ENCODE measurements at regions not wholly inside any gene's neighbourhood (a gene's known extent, or its start where the extent isn't known, plus 50 kb on each side); places are given as distances from the start of the nearest gene placed in this dataset.
"Not testable (repeated sequence)": the region's sequence is repeated elsewhere in the genome, so short reads cannot be mapped to it uniquely, and the experiment has no call there.

DNA sequence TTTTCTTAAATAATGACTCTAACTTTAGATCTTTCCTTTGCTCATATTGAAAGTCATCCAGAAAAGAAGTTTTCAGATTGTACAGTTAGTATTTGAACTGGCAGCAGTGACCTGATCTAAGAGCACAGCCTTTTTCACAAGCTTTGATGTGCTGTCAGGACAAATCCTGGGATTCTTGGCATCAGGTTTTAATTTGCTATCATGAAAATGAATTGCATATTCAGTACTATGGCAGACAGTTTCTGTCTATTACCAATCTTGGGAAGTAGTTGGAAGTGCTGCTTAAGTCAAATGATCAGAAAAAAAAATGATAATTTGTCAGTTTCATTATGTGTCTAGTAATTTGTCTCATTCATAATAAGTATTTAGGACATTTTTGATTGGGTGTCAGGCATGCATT, 925.6 kb upstream of the ARRDC3 start:
- no peak overlapping the region for H3K27ac ChIP-seq
- intact Hi-C loops (cut with DNase I), result no loop called here
- no peaks in the 10 kb centered on the region for H3K4me1 ChIP-seq
- no peaks in the 10 kb centered on the region for H3K36me3 ChIP-seq
- H3K27me3 ChIP-seq, result no peaks in the 10 kb centered on the region
- no peaks in the 10 kb centered on the region for H3K9me3 ChIP-seq
- H3K4me3 ChIP-seq (replicated peaks in 1 of 3), result no peak overlapping the region
- no peak for TF ChIP-seq POLR2A (IDR thresholded peaks at IDR 0.05)
- TF ChIP-seq, protein P1, sequence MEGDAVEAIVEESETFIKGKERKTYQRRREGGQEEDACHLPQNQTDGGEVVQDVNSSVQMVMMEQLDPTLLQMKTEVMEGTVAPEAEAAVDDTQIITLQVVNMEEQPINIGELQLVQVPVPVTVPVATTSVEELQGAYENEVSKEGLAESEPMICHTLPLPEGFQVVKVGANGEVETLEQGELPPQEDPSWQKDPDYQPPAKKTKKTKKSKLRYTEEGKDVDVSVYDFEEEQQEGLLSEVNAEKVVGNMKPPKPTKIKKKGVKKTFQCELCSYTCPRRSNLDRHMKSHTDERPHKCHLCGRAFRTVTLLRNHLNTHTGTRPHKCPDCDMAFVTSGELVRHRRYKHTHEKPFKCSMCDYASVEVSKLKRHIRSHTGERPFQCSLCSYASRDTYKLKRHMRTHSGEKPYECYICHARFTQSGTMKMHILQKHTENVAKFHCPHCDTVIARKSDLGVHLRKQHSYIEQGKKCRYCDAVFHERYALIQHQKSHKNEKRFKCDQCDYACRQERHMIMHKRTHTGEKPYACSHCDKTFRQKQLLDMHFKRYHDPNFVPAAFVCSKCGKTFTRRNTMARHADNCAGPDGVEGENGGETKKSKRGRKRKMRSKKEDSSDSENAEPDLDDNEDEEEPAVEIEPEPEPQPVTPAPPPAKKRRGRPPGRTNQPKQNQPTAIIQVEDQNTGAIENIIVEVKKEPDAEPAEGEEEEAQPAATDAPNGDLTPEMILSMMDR (IDR thresholded peaks at IDR 0.05), result no peak
- no peak for DNase-seq

DNA sequence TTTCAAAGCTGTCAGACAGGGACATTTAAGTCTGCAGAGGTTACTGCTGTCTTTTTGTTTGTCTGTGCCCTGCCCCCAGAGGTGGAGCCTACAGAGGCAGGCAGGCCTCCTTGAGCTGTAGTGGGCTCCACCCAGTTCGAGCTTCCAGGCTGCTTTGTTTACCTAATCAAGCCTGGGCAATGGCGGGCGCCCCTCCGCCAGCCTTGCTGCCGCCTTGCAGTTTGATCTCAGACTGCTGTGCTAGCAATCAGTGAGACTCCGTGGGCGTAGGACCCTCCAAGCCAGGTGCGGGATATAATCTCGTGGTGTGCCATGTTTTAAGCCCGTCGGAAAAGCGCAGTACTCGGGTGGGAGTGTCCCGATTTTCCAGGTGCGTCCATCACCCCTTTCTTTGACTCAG, 919.2 kb upstream of the ARRDC3 start:
- H3K27me3 ChIP-seq; H3K27ac ChIP-seq; H3K4me1 ChIP-seq; H3K9me3 ChIP-seq; H3K36me3 ChIP-seq; H3K4me3 ChIP-seq (replicated peaks in 1 of 3); DNase-seq; intact Hi-C loops (cut with DNase I): not testable (repeated sequence)
- WGBS, 2 donors, result 97 to 98% methylated on average over 14 of the region's 15 CpGs

DNA sequence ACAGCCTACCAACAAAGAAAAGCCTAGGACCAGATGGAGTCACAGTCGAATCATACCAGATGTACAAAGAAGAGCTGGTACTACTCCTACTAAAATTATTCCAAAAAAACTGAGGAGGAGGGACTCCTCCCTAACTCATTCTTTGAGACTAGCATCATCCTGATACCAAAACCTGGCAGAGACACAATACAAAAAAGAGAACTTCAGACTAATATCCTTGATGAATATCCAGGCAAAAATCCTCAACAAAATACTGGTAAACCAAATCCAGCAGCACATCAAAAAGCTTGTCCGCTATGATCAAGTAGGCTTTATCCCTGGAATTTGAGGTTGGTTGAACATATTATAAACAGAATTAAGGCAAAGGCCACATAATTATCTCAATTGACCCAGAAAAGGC, 900.4 kb upstream of the ARRDC3 start:
- WGBS, 2 donors, result 95 to 98% methylated on average over 2 of the region's 2 CpGs
- H3K9me3 ChIP-seq, result no peaks in the 10 kb centered on the region
- TF ChIP-seq, protein P1 (IDR thresholded peaks at IDR 0.05), result no peak
- DNase-seq, result no peak
- no peaks in the 10 kb centered on the region for H3K36me3 ChIP-seq
- H3K4me1 ChIP-seq, result no peaks in the 10 kb centered on the region
- intact Hi-C loops (cut with DNase I), result no loop called here
- H3K27ac ChIP-seq, result no peak overlapping the region
- no peaks in the 10 kb centered on the region for H3K27me3 ChIP-seq
- H3K4me3 ChIP-seq (replicated peaks in 1 of 3), result no peak overlapping the region

DNA sequence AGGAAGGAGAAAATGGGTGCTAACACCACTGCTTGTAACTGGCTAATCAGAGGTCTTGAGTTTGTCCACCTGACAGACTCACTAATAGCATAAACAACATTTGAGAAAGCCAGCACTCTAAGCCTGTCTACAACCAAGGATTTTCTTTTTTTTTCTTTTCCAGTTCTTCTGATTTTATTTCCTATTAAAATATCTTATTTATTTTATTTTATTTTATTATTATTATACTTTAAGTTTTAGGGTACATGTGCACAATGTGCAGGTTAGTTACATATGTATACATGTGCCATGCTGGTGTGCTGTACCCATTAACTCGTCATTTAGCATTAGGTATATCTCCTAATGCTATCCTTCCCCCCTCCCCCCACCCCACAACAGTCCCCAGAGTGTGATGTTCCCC, 888.6 kb upstream of the ARRDC3 start:
- intact Hi-C loops (cut with DNase I); H3K4me1 ChIP-seq; H3K27ac ChIP-seq; H3K27me3 ChIP-seq; DNase-seq; H3K4me3 ChIP-seq (replicated peaks in 1 of 3); H3K9me3 ChIP-seq; H3K36me3 ChIP-seq: not testable (repeated sequence)
- WGBS, 2 donors, result 70 to 78% methylated on average over 1 of the region's 1 CpG

DNA sequence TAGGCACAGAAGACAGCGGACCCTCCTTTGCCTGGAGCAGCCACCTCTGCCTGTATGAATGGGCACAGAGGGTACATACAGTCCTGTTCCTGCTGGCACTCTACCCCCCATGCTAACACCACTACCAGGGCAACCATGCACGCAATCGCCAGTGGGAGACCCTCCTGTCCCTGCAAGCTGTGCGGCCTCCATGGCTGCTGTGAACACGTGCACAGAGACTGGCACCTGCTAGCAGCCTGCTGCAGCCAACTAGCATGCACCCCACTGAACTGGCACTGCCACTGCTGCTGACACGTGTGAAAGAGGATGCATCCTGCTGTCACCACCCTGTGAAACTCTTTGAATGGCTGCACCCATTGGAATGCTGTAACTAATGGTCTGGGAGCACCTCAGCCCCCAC, 885.2 kb upstream of the ARRDC3 start:
- Histone ChIP-seq H3K4me1 (no peaks in the 10 kb centered on the region), H3K27ac (no peak overlapping the region), H3K4me3 (replicated peaks in 1 of 3) (no peak overlapping the region), H3K9me3 (no peaks in the 10 kb centered on the region), H3K36me3 (no peaks in the 10 kb centered on the region), H3K27me3 (no peaks in the 10 kb centered on the region)
- intact Hi-C loops (cut with DNase I), result no loop called here
- 75 to 90% methylated on average over 2 to 6 of the region's 6 CpGs for WGBS, 2 donors
- TF ChIP-seq, protein P1 (IDR thresholded peaks at IDR 0.05), result no peak
- no peak for TF ChIP-seq POLR2A (IDR thresholded peaks at IDR 0.05)
- DNase-seq, result no peak

DNA sequence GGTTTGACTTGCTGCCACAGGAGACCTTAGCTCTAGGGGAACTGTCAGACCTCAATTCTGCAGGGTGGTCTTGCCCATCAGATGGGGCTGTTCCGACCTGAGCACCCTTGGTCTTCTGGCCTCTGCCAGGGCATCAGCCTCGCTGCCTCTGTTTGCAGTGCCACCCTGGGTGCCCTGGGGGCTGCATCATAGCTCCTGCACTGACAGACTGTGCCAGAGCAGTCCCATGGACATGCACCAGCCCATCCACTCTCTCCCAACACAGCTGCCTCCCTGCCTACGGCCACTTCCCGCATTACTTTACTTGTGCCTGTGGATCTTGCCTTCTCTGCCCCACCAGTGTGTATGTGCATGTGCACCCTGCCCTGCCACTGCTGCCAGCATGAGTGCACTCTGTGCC, 884.7 kb upstream of the ARRDC3 start:
- 83 to 93% methylated on average over 4 of the region's 4 CpGs for WGBS, 2 donors
- H3K9me3 ChIP-seq, result no peaks in the 10 kb centered on the region
- intact Hi-C loops (cut with DNase I), result no loop called here
- H3K4me3 ChIP-seq (replicated peaks in 1 of 3), result no peak overlapping the region
- no peaks in the 10 kb centered on the region for H3K4me1 ChIP-seq
- no peaks in the 10 kb centered on the region for H3K27me3 ChIP-seq
- H3K27ac ChIP-seq, result no peak overlapping the region
- H3K36me3 ChIP-seq, result no peaks in the 10 kb centered on the region
- no peak for DNase-seq
- TF ChIP-seq, protein P1 (IDR thresholded peaks at IDR 0.05), result no peak
- TF ChIP-seq POLR2A (IDR thresholded peaks at IDR 0.05), result no peak

Data from thyroid gland (tissue), 4 donors.